GM03348 (cell line): ENCODE measurements at regions not wholly inside any gene's neighbourhood (a gene's known extent, or its start where the extent isn't known, plus 50 kb on each side); places are given as distances from the start of the nearest gene placed in this dataset.

Experiments
- DNase-seq: peaks from one replicate; pipeline ENCODE4 v3.0.0; 2012; ENCODE audit warnings: low spot score

DNA sequence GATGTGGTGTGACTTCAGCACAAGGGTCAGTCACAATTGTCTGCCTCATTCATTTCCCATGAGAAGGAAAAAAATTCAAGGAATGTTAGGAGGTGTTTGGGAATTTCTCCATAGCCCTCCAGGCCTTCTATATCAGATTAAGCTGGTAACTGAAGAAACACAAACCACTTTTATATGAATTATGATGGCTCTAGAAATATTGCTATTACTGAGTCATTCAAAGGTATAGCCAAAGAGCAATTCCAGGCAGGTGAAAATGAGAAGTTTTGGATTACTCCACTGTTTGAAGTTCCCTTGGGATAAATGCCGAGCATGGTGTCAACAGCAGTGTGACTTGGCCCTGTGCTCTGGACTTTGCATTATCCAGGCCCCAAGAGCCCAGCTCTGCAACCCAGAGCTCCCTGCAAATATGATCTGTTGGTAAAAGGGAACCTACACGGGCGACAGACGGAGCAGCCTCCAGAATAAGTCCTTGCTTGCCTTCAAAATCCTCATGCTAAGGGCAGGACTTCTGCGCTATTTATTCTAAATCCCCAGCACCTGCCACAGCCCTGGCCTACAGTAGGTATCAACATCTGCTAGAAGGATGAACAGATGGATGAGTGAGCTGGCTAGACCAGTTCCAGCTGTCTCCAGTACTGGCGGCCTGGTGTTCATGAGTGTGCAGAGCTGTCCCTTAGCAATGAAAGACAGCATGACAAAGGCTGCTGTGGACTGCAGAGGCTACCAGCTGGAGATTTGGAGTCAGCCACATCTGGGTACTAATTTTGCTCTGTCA lies 67.5 kb upstream of the ZBED5 start:
- DNase-seq = peak; percentile 24

DNA sequence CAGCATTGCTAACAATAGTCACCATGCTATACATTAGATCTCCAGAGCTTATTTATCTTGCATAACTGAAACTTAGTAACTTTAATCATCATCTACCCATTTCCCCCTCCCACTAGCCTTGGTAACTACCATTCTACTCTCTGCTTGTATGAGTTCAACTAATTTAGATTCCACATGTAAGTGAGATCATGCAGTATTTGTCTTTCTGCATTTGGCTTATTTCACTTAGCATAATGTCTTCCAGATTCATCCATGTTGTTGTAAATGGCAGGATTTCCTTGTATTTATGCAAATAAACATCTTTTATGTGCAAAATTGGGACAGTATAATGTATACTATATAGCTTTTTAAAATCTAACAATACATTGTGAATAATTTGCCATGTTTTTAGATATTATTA lies 66.0 kb upstream of the ZBED5 start:
- no peak for DNase-seq

DNA sequence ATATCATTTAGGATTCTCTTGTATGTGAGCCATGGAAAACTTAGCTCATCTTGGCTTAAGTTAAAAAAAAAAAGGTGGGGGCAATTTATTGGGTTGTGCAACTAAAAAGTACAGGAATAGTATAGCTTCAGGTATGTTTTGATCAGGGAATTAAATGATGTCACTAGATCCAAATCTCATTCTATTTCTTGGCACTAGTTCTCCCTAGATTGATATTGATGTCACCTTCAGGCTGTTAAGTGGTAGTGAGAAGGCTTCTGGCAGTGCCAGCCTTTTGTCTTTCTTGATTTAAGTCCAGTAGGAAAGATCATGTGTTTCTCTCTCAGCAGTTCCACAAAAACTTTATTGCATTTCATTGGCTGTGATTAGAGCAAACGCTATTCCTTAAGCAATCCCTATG lies 65.0 kb upstream of the ZBED5 start:
- no peak for DNase-seq

DNA sequence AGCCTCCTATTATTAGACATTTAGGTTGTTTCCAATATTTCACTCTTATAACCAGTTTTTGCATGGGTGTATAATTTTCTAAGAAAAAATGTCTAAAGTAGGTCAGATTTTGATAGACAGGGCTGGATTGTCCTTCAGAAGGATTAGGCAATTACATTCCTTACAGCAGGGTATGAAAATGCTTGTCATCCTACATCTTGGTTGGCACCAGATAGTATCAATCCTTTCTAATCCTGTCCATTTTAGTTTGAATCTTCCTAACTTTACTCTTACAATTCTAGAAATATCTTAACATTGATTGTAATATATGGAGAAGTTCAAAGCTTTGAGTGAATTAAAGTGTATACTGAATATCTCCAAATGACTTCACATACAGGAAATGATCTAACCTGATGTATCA lies 63.0 kb upstream of the ZBED5 start:
- no peak for DNase-seq

DNA sequence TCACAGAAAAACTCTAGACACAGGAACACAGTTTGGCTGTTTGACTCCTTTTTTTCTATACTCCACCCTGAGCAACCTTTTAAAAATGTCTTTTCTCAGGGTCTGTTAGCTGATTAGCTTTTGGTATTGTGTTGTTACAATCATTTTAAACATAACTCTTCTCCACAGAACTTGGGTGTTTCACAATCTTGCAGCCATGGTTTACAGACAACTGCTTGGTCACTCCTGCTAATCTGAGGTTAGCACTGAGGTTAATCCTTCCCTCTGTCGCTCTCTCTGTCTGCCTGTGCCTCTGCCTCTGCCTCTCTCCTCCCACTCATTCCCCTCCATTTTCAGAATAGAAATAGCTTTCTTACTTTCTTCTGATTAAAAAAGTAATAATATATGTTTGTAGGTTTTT lies 62.4 kb upstream of the ZBED5 start:
- no peak for DNase-seq

DNA sequence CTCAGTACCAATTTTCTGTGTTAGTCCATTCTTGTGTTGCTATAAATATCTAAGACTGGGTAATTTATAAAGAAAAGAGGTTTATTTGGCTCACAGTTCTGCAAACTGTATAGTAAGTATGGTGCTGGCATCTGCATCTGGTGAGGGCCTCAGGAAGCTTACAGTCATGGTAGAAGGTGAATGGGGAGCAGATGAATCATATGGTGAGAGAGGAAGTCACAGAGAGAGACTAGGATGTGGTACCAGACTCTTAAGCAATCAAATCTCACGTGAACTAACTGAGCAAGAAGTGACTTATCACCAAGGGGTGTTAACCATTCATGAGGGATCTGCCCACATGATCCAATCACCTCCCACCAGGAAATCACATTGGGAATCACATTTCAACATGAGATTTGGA lies 60.8 kb upstream of the ZBED5 start:
- no peak for DNase-seq

- no peak for DNase-seq
These were observed 60.4 kb upstream of the ZBED5 start for GRCh38 chr11:10918275-10918674.

DNA sequence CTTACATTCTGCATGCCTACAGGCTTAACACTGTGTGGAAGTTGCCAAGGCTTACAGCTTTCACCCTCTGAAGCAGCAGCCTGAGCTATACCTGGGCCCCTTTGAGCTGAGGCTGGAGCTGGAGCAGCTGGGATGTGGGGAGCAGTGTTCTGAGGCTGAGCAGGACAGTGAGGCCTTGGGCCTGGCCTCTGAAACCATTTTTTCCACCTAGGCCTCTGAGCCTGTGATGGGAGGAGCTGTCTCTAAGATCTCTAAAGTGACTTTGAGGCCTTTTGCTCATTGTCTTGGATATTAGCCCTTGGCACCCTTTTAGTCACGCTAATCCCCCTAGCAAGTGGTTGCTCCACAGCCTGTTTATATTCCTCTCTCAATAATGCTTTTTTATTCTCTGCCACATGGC lies 59.9 kb upstream of the ZBED5 start:
- no peak for DNase-seq

DNA sequence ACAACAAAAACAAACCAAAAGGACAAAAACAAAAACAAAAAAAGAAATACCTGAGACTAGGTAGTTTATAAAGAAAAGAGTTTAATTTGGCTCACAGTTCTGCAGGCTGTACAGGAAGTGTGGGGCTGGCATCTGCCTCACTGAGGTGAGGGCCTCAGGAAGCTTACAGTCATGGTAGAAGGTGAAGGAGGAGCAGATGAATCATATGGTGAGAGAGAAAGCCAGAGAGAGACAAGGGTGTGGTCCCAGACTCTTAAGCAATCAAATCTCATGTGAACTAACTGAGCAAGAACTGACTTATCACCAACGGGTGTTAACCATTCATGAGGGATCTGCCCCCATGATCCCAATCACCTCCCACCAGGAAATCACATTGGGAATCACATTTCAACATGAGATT lies 58.8 kb upstream of the ZBED5 start:
- no peak for DNase-seq

- DNase-seq = no peak
These were observed 56.2 kb upstream of the ZBED5 start for GRCh38 chr11:10914050-10914449.

- DNase-seq = no peak
These were observed 55.2 kb upstream of the ZBED5 start for GRCh38 chr11:10913075-10913474.

GRCh38 chr11:10911907-10912306 lies 54.1 kb upstream of the ZBED5 start:
- no peak for DNase-seq

- DNase-seq = no peak
These were observed 51.5 kb upstream of the ZBED5 start for GRCh38 chr11:10909141-10909883.

DNA sequence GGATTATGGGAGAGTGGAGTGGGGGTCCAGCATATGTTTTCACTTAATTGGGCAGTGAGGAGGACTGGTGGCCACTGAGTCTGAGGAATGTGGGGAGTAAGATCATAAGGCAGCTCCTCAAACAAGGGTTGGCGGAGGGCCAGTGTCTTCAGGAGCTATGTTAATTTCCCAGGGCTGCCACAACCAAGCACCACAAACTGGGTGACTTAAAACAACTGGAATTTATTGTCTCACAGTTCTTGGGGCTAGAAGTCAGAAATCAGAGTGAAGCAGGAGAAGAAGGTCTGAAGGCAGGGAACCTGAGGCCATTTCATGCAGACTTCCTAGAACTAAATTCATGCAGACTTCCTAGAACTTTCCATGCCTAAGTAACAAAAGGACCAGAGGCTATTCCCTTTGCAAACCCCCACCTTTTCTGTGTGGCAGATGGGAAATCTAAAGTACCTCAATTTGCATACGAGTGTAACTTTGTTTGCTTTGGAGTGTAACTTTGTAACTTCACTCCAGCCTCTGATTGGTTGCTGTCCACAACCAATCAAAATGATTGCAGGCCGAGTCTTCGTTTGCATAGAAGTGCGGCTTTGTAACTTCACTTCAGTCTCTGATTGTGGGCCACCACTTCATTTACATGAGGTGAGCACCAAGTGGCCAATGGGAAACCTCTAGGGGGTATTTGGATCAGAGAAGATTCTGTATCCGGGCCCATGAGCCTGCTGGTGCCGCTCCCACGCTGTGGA lies 50.5 kb upstream of the ZBED5 start:
- peak; percentile 61 for DNase-seq
